ENCODE measurements at regions not wholly inside any gene's neighbourhood (a gene's known extent, or its start where the extent isn't known, plus 50 kb on each side); places are given as distances from the start of the nearest gene placed in this dataset.
"Not testable (repeated sequence)": the region's sequence is repeated elsewhere in the genome, so short reads cannot be mapped to it uniquely, and the experiment has no call there.

DNA sequence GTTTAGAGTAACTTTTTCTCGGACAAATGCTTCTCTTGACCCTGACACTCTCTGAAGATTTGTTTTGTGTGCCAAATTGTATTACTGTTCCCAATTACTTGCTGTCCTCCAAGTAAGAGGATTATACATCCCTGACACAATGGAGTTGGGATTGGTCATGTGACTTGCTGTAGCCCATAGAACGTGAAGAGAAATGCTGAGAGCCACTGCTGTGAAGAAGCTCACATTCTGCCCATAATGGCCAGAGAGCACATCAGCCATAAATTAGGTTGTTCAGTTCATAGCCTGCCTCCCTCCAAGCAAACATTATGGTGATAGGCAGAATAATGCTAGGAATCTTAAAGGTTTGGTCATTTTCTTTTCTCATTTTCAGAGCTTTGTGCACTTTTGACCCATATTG lies 127.5 kb downstream of the SPATA31A6 start:
- TF ChIP-seq ZNF274 (IDR thresholded peaks at IDR 0.05; ENCODE audit: low read depth, low read length); SUZ12 (IDR thresholded peaks at IDR 0.05; ENCODE audit: extremely low read depth, insufficient read depth, insufficient read length): not testable (repeated sequence)

Data from NT2/D1 (cell line).